ENCODE measurements at regions not wholly inside any gene's neighbourhood (a gene's known extent, or its start where the extent isn't known, plus 50 kb on each side); places are given as distances from the start of the nearest gene placed in this dataset.

DNA sequence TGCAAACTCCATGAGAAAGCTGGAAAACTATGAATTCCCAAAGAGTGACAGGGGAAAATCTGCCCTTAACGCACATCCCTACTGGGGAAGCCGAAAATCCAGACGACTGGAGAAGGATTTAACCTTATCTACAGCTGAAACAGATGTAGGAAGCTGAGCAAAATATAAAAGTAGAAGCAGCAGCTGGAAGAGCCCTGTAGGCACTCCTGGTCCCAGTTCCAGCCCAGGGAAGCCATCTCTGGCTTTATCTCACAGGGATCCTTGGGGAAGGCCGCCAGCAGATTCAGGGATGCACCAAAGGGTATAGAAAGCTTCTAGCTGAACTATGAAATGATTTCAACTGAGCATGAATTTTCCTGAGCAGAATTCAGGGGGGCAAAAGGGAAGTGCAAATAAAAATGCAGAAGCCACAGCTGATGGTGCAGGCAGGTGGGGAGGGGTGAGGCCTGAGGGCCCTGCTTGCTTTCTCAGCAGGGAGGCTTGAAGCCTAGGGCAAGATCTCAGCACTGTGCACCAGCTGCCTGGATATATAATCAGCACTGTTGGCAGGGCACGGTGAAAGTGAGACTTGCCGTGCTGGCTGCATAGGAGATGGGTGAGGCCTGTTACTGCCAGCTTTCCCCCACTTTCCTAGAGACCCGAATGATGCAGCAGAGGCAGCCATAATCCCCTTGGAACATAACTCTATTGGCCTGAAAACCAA is 2019.5 kb upstream of the NUDT12 start:
- DNase-seq (ENCODE audit: low spot score): no peak

DNA sequence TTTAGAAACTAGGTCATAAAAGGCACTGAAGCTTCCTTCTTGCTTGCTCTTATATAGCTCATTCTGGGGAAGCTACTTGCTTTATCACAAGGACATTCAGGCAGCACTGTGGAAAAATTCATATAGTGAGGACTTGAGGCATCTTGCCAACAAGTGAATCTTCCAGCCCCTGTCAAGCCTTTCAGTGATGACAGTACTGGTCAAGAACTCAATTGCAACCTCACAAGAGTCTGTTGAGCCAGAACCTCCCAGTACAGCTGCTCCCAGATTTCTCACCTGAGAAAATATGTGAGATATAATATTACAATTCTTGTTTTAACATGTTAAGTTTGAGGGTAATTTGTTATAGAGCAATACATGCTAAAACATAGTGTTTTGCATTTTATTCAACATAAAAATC is 2011.0 kb upstream of the NUDT12 start:
- DNase-seq (ENCODE audit: low spot score): no peak

- DNase-seq (ENCODE audit: low spot score): no peak
Measured at GRCh38 chr5:105565531-105565930, 2002.9 kb upstream of the NUDT12 start.

- no peak for DNase-seq (ENCODE audit: low spot score)
Measured at GRCh38 chr5:105563842-105564241, 2001.3 kb upstream of the NUDT12 start.

DNA sequence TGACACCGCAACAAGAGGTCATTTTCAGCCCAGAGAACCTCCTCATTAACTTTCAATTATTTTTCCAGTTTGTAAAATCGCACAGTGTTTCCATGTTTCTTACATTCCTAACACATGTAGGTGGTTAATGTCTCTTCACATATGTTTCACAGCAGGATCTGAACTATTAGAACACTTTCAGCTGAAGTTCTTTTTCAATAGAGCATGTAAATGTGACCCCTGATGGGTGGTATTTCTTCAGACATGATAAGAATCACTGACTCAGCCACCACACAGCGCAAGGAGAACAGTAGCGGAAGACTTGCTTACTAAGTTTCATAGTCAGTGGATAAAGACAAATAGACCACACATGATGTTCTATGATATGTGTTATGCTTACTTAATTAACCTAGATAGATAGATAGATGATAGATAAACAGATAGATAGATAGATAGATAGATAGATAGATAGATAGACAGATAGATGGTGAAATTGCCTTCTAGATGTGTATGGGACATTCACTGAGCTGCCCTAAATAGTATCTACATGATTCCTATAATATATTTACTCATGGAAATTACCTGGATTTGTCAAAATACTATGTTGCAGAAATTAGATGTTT is 1992.1 kb upstream of the NUDT12 start:
- no peak for DNase-seq (ENCODE audit: low spot score)

DNA sequence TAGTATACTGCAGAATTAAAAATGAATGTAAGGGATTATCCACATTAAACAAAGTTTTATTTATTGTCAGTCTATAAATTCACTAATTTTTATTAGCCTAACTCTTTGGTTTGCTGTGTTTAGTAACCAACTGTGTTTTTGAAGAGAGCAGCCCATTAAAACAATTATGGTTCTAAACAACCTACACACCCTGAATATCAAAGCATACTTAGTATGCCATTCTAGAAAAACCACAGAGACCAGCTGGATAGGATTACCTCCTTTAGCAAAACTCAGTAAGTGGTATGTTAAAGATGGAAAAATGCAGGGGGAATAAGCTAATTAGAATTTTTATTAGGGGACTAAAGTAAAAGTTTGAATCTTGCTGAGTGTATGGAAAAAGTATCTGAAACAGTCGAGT is 1981.7 kb upstream of the NUDT12 start:
- DNase-seq (ENCODE audit: low spot score): no peak

- DNase-seq (ENCODE audit: low spot score): no peak
Measured at GRCh38 chr5:105536675-105537074, 1974.1 kb upstream of the NUDT12 start.

- no peak for DNase-seq (ENCODE audit: low spot score)
Measured at GRCh38 chr5:105530716-105531261, 1968.2 kb upstream of the NUDT12 start.

GRCh38 chr5:105529851-105530250 is 1967.3 kb upstream of the NUDT12 start:
- no peak for DNase-seq (ENCODE audit: low spot score)

- DNase-seq (ENCODE audit: low spot score): no peak
Measured at GRCh38 chr5:105508519-105508918, 1945.9 kb upstream of the NUDT12 start.

GRCh38 chr5:105506692-105507277 is 1944.2 kb upstream of the NUDT12 start:
- no peak for DNase-seq (ENCODE audit: low spot score)

- no peak for DNase-seq (ENCODE audit: low spot score)
Measured at GRCh38 chr5:105503950-105504349, 1941.4 kb upstream of the NUDT12 start.

DNA sequence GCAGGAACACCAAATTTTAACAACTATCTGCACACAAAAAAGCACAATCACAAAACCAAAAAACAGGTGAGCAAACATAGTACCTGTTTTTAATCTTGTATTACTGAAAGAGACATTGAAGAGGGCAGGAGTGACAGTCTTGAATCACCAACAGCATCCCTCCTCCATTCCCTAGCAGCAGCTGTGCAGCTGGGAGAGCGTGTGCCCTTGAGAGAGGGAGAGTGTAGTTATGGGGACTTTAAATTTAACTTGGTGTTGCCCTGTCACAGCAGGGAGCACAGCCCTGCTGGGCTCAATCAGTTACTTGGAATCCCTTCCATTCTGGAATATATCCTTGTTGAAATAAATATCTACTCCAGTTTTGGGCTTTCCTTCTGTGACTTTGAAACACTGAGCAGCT is 1938.7 kb upstream of the NUDT12 start:
- no peak for DNase-seq (ENCODE audit: low spot score)

GRCh38 chr5:105475401-105475800 is 1912.8 kb upstream of the NUDT12 start:
- no peak for DNase-seq (ENCODE audit: low spot score)

DNA sequence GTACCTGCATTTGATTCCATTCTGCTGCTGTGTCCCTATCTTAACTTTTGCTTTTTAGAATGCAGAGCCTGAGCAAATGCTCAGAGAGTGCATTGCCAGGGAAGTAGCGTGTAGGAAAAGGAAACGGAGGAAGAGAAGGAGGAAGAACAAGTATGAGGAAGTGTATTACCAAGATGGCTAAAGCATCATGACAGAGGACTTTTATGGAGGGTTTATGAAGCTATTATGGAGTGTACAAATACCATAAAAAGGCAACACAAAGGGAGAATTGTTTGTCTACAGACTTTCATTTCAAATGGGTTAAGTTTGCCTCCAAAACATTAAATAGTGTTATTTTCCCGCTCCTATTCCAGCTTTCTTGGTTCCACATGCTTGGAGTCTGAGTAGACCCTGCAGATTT is 1899.8 kb upstream of the NUDT12 start:
- DNase-seq (ENCODE audit: low spot score): no peak

DNA sequence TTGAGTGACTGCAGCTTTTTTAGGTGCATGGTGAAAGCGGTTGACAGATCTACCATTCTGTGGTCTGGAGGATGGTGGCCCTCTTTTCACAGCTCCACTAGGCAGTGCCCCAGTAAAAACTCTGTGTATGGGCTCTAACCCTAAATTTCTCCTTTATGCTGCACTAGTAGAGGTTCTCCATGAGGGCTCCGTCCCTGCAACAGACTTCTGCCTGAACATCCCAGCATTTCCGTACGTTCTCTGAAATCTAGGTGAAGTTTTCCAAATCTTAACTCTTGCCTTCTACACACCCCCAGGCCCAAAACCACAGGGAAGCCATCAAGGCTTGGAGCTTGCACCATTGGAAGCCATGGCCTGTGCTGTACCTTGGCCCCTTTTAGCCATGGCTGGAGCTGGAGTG is 1898.1 kb upstream of the NUDT12 start:
- DNase-seq (ENCODE audit: low spot score): no peak

DNA sequence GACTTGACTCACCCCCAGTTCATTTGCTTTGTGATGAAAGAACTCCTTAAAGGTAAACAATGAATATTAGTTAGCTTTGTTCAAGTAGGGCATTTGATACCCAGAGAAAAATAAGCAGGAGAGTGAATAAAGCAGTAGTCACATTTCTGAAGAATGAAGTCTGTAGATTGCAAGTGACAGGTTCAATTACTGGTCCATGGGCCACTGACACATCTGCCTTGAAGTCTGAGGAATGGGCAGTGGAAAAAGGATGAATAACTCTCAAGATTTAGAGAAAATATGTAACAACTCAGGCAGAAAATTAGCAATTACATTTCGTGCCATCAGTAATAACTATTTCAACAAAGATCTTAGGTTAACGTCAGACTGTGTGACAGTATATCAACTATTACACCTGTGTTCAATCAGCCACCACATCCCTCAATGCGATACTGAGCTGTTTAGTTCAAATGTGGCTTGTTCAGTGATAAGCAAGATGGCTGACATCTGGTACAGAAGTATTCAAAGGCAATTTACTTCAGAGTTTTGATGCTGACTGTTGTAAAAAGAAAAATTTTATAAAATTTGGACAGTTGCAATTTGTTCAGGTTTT is 1890.7 kb upstream of the NUDT12 start:
- DNase-seq (ENCODE audit: low spot score): no peak

- DNase-seq (ENCODE audit: low spot score): no peak
Measured at GRCh38 chr5:105448271-105448670, 1885.7 kb upstream of the NUDT12 start.

DNA sequence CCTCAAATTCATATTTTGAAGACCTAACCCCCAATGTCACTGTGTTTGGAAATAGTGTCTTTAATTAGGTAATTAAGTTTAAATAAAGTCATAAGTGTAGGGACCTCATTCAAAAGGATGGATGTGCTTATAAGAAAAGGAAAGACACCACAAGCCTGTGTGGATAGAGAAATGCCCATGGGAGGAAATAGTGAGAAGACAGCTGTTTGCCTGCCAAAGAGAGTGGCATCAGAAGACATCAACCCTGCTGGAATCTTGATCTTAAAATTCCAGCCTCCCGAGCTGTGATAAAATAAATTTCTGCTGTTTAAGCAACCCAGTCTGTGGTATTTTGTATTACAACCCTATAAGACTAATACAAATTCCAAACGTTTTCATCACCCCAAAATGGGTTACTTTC is 1867.9 kb upstream of the NUDT12 start:
- DNase-seq (ENCODE audit: low spot score): no peak

GRCh38 chr5:105428451-105429380 is 1866.1 kb upstream of the NUDT12 start:
- no peak for DNase-seq (ENCODE audit: low spot score)

DNA sequence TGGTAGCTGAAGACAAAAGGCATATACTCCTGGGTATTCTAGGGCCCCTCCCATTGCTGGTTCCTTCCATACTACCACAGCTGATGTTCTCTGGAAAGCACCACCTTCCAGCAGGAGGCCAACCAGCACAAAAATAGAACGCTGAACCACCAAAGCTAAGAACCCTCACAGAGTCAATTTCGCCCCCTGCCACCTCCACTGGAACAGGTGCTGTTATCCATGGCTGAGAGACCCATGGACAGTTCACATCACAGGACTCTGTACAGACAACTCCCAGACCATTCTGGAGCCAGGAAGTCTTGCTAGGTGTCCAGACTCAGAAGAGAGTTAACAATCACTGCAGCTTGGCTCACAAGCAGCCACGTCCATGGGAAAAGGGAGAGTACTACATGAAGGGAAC is 1851.5 kb upstream of the NUDT12 start:
- DNase-seq (ENCODE audit: low spot score): no peak

DNA sequence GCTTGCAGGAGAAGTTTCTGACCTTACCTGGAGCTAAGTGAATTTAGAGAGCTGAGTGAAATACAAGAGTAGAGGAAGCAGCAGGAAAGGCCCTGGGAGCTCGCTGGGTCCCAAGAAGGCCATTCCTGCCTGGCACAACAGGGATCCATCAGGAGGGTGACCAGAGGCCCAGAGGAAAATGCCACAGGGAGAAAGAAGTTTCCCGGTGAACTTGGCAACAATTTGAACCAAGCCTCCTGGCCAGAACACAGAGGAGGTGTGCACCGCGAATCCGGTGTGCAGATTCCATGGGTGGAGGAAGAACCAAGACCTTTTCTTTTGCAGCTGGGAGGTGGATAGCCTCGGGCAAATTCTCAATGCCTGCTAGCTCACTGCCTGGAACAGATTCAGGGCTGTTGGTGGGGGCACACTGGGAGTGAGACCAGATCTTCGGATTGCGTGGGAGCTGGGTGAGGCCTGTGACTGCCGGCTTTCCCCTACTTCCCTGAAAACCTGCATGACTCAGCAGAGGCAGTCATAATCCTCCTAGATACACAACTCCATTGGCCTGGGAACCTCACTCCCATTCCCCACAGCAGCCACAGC is 1850.9 kb upstream of the NUDT12 start:
- no peak for DNase-seq (ENCODE audit: low spot score)
